Keratinocyte (primary cell): ENCODE measurements at regions not wholly inside any gene's neighbourhood (a gene's known extent, or its start where the extent isn't known, plus 50 kb on each side); places are given as distances from the start of the nearest gene placed in this dataset.

Experiments used
- EZH2 ChIP-seq: IDR thresholded peaks from one replicate; pipeline ENCODE4 v1.6.1; 2012; ENCODE audit warnings: inconsistent platforms, mild to moderate bottlenecking, low read length, moderate library complexity
- TF ChIP-seq, protein P1 (sequence below), 3 experiments: IDR thresholded peaks in 1 of 3; conservative IDR thresholded peaks in 1 of 3; optimal IDR thresholded peaks in 1 of 3; 2 replicates in 2 of 3; 3 replicates in 1 of 3; pipeline versions ENCODE3 to v1.5.1; 2011; ENCODE audit warnings: low read length in 3 of 3, mild to moderate bottlenecking in 3 of 3, moderate library complexity in 2 of 3, control low read depth in 1 of 3, inconsistent platforms in 1 of 3; ENCODE audit not compliant: insufficient read depth in 2 of 3; ENCODE audit errors: extremely low read depth in 1 of 3

DNA sequence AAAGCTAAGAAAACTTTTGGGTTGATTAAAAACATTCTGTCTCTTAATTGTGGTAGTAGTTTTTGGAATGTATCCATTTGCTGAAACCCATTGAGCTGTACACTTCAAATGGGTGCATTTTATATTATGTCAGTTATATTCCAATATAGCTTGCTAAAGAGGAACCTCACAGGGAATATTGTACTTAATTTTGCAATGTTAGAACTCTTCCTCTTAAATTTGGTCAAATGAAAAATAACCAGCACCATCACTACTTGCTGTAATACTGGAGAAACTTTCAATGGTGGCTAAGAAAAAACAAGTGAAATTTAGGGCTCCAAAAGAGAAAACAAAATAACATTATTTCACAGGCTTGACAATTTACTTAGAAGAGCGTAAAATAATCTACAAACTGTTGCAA is 651.5 kb downstream of the MAFB start:
- TF ChIP-seq, protein P1, sequence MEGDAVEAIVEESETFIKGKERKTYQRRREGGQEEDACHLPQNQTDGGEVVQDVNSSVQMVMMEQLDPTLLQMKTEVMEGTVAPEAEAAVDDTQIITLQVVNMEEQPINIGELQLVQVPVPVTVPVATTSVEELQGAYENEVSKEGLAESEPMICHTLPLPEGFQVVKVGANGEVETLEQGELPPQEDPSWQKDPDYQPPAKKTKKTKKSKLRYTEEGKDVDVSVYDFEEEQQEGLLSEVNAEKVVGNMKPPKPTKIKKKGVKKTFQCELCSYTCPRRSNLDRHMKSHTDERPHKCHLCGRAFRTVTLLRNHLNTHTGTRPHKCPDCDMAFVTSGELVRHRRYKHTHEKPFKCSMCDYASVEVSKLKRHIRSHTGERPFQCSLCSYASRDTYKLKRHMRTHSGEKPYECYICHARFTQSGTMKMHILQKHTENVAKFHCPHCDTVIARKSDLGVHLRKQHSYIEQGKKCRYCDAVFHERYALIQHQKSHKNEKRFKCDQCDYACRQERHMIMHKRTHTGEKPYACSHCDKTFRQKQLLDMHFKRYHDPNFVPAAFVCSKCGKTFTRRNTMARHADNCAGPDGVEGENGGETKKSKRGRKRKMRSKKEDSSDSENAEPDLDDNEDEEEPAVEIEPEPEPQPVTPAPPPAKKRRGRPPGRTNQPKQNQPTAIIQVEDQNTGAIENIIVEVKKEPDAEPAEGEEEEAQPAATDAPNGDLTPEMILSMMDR (optimal IDR thresholded peaks at IDR 0.05 in 1 of 3, IDR thresholded peaks at IDR 0.05 in 1 of 3, conservative IDR thresholded peaks at IDR 0.05 in 1 of 3; ENCODE audit: extremely low read depth in 1 of 3, insufficient read depth in 2 of 3, low read length in 3 of 3), result no peak
- no peak for TF ChIP-seq EZH2
